ENCODE measurements at regions not wholly inside any gene's neighbourhood (a gene's known extent, or its start where the extent isn't known, plus 50 kb on each side); places are given as distances from the start of the nearest gene placed in this dataset.

DNA sequence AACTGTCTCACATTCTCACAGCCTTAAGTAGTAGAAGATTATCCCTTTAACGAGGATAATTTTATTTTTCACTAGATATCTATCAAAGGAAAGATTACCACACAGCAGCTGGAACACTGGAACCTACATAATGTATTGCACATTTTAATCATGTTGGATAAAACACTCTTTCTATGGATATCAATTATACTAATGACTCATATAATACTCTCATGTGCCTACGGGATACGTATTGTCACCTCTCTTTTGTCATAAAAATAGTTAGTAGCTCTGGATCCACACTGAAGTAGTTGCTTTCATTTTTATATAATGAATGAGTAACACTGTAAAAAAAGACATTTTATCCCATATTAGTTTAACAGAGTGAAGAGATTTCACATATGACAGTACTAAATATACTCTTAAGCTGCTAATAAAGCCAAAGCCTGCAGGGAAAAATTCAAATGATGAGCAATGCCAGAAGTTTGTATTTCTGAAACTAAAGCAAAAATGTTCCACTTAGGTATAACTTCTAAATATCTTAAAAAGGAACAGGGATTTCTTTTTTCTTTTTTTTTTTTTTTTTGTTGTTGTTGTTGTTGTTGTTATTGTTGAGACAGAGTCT lies 408.7 kb upstream of the PKN2 start:
- no peak for DNase-seq

- DNase-seq, result no peak
Measured at GRCh38 chr1:88276163-88276562, 407.9 kb upstream of the PKN2 start.

GRCh38 chr1:88284066-88284465 lies 400.0 kb upstream of the PKN2 start:
- no peak for DNase-seq

DNA sequence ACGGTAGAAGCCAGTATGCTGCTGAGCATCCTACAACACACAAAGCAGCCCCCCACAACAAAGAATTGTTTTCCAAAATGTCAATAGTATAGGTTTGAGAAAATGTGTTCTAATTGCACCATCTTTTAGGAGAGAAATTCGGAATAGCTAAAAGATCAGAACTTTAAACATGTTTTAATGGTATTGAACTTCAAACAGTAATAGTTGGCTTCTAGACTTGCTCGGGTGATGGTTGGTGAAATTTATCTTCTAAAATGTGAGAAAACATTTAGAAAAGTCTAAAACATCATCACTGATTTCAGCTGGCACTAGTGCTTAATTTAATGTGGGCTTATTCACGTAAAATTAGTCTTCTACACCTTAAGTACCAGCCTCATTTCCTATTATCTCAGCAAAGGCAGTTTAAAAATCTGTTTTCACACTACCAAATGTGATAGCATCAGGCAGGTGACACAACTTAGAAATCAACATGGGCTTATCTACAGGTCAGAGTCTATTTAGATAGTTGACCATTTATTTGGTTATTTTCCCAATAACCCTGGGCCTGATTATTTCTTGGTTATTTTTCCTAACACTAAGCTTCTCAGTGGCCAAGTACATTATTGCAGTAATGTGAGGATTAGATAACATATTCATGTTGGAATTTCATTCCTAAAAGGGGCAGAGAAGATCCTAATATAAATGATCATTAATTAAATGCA lies 399.3 kb upstream of the PKN2 start:
- no peak for DNase-seq

DNA sequence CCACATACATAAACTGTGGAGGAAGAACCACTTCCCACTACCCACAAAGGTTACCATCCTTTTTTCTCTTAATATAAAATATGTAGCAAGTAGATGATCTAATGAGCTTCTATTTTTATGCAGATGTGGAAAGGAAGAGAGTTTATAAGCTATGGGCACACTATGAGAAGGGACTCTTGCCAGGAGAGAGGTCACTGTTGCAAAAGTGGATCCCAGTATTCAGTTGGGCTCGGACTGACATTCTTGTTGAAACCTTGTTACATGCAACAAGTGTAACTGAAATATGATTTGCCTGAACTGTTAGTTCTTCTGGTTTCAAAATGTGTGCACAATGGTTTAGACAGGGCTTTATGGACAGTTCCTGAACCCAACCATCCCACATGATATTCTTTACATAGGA lies 397.4 kb upstream of the PKN2 start:
- no peak for DNase-seq

GRCh38 chr1:88288571-88288970 lies 395.5 kb upstream of the PKN2 start:
- DNase-seq, result no peak

- no peak for DNase-seq
Measured at GRCh38 chr1:88289401-88290102, 394.5 kb upstream of the PKN2 start.

DNA sequence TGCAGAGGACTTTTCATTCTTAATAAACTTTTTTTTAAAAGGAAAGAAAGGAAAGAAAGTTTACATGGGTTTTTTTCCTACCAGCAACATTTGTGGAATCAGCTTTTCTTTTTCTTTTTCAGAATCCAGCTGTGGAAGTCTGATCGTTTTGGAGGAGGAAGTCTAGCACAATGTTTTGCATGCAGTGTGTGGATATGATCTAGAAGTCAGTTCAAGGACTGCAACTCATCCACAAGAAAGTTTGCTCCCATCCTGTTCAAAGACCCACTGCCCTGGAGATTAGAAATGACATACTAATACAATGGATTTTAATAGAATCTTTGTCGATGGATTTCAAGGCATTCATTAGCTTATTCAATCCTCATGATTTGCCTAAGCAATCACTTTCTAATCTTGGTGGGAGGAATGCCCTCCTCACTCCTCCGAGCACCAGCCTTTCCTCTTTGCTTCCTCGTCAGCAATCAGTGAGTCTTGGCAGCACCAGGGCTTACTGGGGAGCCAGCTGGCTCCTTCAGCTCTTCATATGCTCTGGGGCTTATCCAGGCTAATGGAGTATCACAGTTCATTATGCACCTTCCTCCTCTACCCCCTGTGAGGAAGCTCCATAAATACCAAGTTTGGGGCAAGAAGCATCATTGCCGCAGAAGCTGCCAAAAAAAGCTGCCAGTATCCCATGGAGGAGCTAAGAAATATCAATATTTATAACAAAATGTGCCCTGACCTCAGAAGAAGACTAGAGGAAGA lies 392.3 kb upstream of the PKN2 start:
- DNase-seq, result no peak

- no peak for DNase-seq
Measured at GRCh38 chr1:88293691-88294190, 390.3 kb upstream of the PKN2 start.

DNA sequence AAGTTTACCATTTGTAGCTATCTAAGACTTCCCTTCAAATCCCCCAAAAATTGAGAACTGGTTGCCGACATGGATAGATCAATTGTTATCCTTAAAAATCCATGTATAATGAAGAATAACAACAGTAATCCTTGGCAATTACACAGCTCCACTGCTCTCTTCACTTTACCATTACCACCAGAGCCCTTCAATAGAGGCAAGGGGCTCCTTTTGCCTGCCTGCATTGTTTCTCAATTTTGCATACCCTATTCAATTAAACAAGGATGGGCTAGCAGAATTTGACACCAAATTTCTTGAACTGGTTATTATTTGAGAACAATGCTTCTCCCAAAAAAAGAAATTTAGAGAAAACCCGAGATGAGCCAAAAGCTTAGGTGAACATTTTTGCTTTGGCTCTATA lies 387.8 kb upstream of the PKN2 start:
- no peak for DNase-seq

DNA sequence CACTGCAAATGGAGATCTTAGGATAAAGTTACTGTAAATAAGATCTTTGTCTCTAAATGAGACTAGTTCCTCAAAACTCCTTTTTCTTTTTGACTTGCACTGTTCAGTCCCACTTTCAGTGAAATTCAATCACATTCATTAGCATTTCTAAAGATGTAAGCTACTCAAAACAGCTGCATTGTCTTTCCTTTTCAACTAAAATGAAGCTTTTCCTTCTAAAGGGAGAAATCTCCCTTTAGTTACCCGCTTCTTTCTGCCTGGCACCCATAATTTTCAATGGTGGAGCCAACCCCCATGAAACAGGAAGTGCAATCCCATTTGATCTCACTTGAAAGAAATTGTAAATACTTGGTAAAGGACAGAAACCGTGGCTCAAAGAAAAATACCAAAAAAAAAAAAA lies 387.4 kb upstream of the PKN2 start:
- no peak for DNase-seq

DNA sequence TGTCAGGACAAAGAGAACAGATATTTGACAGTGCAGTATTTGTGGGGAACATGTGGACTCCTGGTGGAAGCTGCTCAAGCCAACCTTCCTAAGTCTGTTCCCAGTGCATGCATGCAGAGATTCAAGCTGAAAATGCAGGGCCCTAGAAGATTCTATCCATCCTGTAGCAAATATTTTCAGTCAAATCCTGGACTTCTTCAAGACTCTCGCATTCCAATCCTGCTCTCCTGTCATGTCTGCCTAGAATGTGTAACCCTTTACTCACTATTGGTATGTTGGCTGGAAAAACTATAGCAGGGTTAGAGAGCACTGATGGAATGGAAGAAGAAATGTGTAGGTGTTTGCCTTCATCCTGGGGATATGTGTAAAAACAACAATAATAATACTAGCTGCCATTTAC lies 385.6 kb upstream of the PKN2 start:
- DNase-seq, result no peak

GRCh38 chr1:88300752-88301263 lies 383.3 kb upstream of the PKN2 start:
- DNase-seq, result no peak

DNA sequence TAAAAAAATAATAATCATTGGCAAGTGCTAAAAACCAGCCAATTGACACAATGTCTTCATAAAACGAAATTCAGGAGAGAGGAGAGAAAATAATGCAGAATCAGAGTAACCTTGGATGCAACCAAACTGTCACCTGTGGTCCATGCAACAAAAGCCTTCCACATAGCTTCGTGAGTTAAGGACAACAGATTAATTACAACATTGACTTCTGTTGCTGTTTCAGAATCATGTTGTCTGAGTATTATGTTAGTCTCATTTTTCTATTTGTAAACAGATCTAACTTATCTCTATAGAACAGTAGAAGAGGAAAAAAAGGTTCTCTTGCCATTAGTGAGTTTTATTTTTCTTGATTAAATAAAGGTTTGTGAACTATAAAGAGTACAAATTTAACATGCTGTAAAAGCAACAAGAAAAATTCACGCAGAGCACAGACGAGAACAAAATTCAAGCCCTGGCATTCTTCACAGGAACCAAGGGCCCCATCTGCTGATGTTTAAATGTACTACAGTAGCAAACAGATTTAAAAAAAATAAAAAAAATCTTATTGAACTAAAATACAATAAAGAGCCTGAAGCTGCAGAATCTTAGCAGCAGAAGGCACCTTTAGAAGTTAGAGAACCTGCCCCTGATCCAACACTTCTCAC lies 381.1 kb upstream of the PKN2 start:
- no peak for DNase-seq

GRCh38 chr1:88311265-88311664 lies 372.8 kb upstream of the PKN2 start:
- DNase-seq, result no peak

DNA sequence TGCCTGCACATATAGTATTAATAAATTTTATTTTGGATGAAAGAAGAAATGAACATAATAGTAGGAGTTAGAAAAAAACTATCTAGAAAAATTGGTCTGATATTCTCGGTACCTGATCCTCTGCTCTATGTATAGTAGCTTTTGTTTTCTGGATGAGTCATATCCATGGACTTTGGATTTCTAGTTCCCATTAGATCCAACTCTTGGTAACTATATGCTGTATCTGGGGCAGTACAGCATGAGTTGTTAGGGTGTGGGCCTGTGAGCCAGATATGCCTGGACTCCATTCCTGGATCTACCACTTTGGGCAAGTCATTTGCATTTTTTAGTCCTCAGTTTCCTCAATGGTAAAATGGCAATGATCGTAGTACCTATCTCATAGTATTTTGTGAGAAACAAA lies 372.2 kb upstream of the PKN2 start:
- DNase-seq, result no peak

DNA sequence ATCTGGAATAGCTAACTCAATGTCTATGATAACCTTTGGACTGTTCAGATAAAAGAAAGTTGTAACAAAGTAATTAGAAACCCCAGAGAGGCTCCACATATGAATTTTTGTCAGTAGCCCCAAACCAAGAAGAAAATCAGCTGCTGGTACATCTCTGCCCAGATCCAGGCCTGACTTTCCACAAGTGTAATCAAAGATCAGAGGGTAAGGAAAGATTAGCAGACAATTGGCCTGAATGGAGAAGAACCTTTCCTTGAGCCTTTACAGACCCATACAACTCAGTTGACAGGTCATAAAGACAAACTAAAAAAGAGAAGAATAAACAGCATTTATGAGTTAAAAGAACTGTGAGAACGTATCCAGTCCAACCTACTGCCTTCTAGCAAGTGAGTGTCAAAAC lies 366.7 kb upstream of the PKN2 start:
- DNase-seq, result no peak

DNA sequence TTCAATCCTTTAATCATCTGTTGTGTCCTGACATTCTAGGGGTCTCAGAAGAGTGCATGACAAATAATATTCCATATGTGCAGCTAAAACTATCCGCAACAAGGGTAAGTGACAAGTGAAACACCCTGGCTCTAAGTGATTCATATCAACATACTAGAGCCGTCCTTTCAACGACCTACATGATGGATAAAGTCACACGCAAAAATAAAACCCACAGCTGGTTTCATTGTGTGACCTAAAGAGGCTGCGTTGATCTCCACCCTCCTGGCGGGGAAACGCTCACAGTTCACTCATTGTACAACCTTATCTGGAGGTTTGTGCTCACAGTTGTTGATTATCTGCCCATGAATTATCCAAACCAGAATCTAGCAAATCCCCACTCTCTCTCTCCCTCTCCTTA lies 365.3 kb upstream of the PKN2 start:
- DNase-seq, result no peak

DNA sequence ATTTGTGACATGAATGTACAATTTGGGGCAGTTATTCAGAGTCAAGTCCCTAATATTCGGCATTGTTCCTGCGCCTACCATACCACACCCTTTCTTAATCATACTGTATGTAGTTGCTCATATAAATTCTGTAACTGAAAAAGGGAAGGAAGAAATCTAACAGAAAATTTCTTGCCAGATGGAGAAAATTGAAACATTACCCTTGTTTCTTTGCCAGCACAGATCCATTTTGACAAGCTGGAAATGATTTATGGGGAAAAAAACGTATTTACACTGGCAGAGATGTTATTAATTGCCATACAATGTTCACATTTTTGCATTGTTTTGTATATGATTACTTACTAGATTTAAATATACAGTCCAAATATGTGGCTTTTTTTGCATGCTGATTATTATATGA lies 363.8 kb upstream of the PKN2 start:
- DNase-seq, result no peak

- DNase-seq, result no peak
Measured at GRCh38 chr1:88321706-88322105, 362.4 kb upstream of the PKN2 start.

DNA sequence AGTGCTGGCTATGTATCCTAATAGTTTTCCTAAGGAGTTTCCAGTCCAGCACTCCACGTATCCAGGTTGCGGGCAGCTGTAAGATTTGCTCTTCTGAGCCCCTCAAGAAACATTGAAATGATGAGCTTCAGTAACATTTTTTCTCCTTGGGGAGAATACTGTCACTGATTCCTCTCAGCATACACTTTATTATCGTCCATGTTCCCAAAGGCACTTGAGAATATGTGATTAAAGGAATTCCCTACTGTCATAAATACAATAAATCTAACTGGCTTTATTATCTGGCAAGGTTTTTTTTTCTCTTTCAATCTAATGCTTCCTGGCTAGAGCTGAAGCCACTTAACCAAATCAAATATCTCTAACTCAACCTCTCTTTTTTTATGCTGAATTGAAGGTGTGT lies 359.2 kb upstream of the PKN2 start:
- no peak for DNase-seq

- no peak for DNase-seq
Measured at GRCh38 chr1:88327391-88328267, 356.4 kb upstream of the PKN2 start.
